PC-9 (cell line): ENCODE measurements at regions not wholly inside any gene's neighbourhood (a gene's known extent, or its start where the extent isn't known, plus 50 kb on each side); places are given as distances from the start of the nearest gene placed in this dataset.

Experiments
- BruUV-seq: library from RNA; stranded (reverse); fragments of 400-500 nt; replicated peaks from 2 replicates; lab custom pipeline; 2021; lab: Mats Ljungman, UMichigan
- CTCF ChIA-PET: fragments of 300-600 bp; sonication (Branson Sonifier 250); formaldehyde crosslinking; loops from one replicate; lab custom pipeline; 2022; ENCODE audit warnings: antibody characterized with exemption; lab: Charles Lee
- POLR2A ChIA-PET: fragments of 300-600 bp; sonication (Branson Sonifier 250); formaldehyde crosslinking; loops from one replicate; lab custom pipeline; 2022; ENCODE audit warnings: antibody characterized with exemption; ENCODE audit not compliant: unreplicated experiment; lab: Charles Lee
- DNase-seq, 2 experiments: peaks; one replicate each; pipeline versions ENCODE4 v3.0.0 to v3.0.0-alpha.2; 2015 to 2022; ENCODE audit warnings: mixed read lengths in 1 of 2
- H2AFZ ChIP-seq: fragments of 200-600 bp; sonication (generic); 2 replicates; pipeline ENCODE4 v1.8.1; 2017; ENCODE audit warnings: antibody characterized with exemption
- H3F3A ChIP-seq: fragments of 200-600 bp; sonication (generic); 2 replicates; pipeline ENCODE4 v1.8.1; 2017; ENCODE audit warnings: antibody characterized with exemption, mild to moderate bottlenecking, low read depth; ENCODE audit not compliant: insufficient read depth
- H3K27ac ChIP-seq: fragments of 200-600 bp; sonication (generic); 2 replicates; pipeline ENCODE4 v1.6.1; 2016; ENCODE audit warnings: mixed run types
- H3K27me3 ChIP-seq: fragments of 200-600 bp; sonication (generic); 2 replicates; pipeline ENCODE4 v1.6.1; 2016; ENCODE audit warnings: low read depth, mixed run types; ENCODE audit not compliant: insufficient read depth
- H3K36me3 ChIP-seq: fragments of 200-600 bp; sonication (generic); 2 replicates; pipeline ENCODE4 v1.6.1; 2016; ENCODE audit warnings: low read depth, mixed run types
- H3K4me1 ChIP-seq: fragments of 200-600 bp; sonication (generic); replicated peaks from 2 replicates; pipeline ENCODE4 v1.6.1; 2016; ENCODE audit warnings: mixed run types; ENCODE audit not compliant: insufficient read depth
- H3K4me2 ChIP-seq: fragments of 200-600 bp; sonication (generic); 2 replicates; pipeline ENCODE4 v1.6.1; 2017; ENCODE audit warnings: mixed run types
- H3K4me3 ChIP-seq: fragments of 200-600 bp; sonication (generic); 2 replicates; pipeline ENCODE4 v1.6.1; 2016; ENCODE audit warnings: mixed run types
- H3K79me2 ChIP-seq: fragments of 200-600 bp; sonication (generic); 2 replicates; pipeline ENCODE4 v1.6.1; 2017; ENCODE audit warnings: low read depth, mixed run types
- H3K9me2 ChIP-seq: fragments of 200-600 bp; sonication (generic); 2 replicates; pipeline ENCODE4 v1.8.1; 2017; ENCODE audit warnings: mild to moderate bottlenecking; ENCODE audit not compliant: insufficient read depth
- H3K9me3 ChIP-seq: fragments of 200-600 bp; sonication (generic); 2 replicates; pipeline ENCODE4 v1.8.1; 2016; ENCODE audit warnings: low read depth; ENCODE audit not compliant: insufficient read depth
- H4K20me1 ChIP-seq: fragments of 200-600 bp; sonication (generic); 2 replicates; pipeline ENCODE4 v1.8.1; 2017; ENCODE audit not compliant: insufficient read depth
- EZH2 ChIP-seq: fragments of 200-600 bp; sonication (generic); IDR thresholded peaks from 2 replicates; pipeline ENCODE4 v1.8.0; 2017; ENCODE audit warnings: antibody characterized with exemption, low read depth
- intact Hi-C: fragments of 100-400 bp; cut with micrococcal nuclease; formaldehyde crosslinking; loops from one replicate; pipeline ENCODE4 v1.10.0; 2022; ENCODE audit not compliant: unreplicated experiment
- TF ChIP-seq, protein P1 (sequence below): fragments of 200-600 bp; sonication (generic); conservative IDR thresholded peaks from 2 replicates; pipeline ENCODE4 v1.6.1; 2017; ENCODE audit warnings: mixed run types, antibody characterized with exemption, mild to moderate bottlenecking, moderate library complexity

DNA sequence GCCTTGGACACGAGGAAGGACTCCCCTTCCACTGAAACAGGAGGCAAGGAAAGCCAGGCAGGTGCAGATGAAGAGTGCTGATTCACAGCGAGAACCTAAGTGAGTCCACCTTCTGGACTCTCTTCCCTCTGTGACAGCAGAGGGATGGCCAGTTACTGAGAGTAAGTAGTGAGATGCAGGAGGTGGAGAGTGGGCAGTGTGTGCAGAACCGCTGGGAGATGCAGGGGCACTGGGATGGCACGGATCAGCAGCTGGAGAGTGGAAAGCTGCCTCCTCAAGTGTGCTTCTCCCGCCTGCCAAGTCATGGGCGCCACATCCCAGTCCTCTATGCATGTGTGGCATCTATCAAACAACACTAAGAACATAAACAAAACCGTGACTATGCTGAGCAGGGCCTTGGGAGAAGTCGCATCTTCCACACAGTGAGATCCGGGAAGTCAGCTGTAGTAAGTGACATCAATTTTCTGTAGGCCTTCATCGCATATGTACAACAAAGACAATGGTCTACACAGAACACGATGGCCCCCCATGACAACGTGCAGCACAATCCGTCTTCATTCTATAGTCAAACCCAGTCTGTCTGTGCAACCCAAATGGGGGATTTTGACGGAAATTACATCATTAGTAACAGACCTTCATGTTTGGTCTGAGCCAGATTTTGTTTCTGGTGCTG, 217.4 kb upstream of the KLF14 start:
- CTCF ChIA-PET, result interaction anchor here (0.6 kb wide), 1 partner anchor 56 kb away, joined by 3 read pairs; no protein-coding TSS in a partner anchor
- H3K4me1 ChIP-seq, result peaks cover 15% of the 10 kb centered on the region; the same call in 1 of the 2 replicates
- peaks cover 9% of the 10 kb centered on the region for H3F3A ChIP-seq
- peaks cover 30% of the 10 kb centered on the region for H3K36me3 ChIP-seq
- intact Hi-C loops, result no loop called here
- H3K4me2 ChIP-seq, result no peak overlapping the region
- no peaks in the 10 kb centered on the region for H4K20me1 ChIP-seq
- no peak overlapping the region for H2AFZ ChIP-seq
- DNase-seq, result no peak
- no peaks in the 10 kb centered on the region for H3K27me3 ChIP-seq
- H3K9me2 ChIP-seq, result no peaks in the 10 kb centered on the region
- TF ChIP-seq EZH2, result no peak
- TF ChIP-seq, protein P1, sequence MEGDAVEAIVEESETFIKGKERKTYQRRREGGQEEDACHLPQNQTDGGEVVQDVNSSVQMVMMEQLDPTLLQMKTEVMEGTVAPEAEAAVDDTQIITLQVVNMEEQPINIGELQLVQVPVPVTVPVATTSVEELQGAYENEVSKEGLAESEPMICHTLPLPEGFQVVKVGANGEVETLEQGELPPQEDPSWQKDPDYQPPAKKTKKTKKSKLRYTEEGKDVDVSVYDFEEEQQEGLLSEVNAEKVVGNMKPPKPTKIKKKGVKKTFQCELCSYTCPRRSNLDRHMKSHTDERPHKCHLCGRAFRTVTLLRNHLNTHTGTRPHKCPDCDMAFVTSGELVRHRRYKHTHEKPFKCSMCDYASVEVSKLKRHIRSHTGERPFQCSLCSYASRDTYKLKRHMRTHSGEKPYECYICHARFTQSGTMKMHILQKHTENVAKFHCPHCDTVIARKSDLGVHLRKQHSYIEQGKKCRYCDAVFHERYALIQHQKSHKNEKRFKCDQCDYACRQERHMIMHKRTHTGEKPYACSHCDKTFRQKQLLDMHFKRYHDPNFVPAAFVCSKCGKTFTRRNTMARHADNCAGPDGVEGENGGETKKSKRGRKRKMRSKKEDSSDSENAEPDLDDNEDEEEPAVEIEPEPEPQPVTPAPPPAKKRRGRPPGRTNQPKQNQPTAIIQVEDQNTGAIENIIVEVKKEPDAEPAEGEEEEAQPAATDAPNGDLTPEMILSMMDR, result no peak
- no TSS peak for BruUV-seq
- H3K27ac ChIP-seq, result no peak overlapping the region
- no peak overlapping the region for H3K4me3 ChIP-seq
- H3K9me3 ChIP-seq, result no peaks in the 10 kb centered on the region
- POLR2A ChIA-PET, result no interaction called here
- H3K79me2 ChIP-seq, result peaks cover 82% of the 10 kb centered on the region

DNA sequence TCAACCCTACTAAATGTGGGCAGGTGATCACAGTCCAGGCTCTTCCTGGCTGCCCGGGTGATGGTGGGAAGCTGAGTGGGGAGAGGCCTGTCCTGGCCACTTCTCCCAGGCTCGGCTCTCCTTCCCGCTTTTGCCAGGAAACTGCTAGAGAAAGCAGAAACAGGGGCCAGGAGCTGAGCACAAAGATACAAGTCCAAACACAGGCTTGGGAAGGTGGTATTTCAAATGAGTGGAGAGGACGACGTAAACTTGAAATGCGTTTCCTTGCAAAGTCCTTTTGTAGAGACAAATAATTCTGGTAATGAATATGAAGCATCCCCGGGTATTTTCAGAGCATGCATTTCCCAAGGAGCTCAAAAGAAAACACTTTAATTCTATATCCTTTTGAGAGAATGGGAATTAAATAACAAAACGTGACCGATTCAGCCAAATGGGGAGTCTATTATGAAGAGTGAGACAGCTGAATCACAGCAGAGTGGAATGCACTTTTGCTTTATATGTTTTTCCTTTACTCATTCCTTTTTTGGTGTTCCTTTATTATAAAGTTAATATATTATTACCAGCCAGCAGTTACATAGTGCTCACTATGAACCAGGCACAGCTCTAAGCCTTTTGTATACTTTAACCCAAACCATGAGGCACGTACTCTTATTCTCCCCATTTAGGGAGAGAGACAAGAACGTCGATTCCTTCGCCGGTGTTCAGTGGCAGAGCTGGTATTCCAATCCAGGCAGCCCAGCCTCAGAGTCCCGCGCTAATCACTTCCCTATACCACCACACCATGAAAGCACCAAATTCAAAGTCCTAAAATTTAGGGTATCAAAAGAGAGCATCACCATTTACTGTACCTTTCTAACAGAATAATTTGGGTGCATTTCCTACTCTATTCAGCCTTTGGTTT, 218.2 kb upstream of the KLF14 start:
- CTCF ChIA-PET, result no interaction called here
- no TSS peak for BruUV-seq
- H3K27ac ChIP-seq, result no peak overlapping the region; the same call in 1 of the 2 replicates

GRCh38 chr7:130953196-130953595, 219.2 kb upstream of the KLF14 start:
- H3K4me1 ChIP-seq, result 0 out of 2 replicates have a peak, but pooled peaks cover under 1% of the 10 kb centered on the region
- CTCF ChIA-PET, result no interaction called here
- H3K27ac ChIP-seq, result no peak overlapping the region; the same call in 1 of the 2 replicates

More for the DNA sequence above, 218.2 kb upstream of the KLF14 start:
- no peak overlapping the region for H2AFZ ChIP-seq
- intact Hi-C loops, result no loop called here
- H4K20me1 ChIP-seq, result no peaks in the 10 kb centered on the region
- no peak overlapping the region for H3K4me2 ChIP-seq
- peaks cover 82% of the 10 kb centered on the region for H3K79me2 ChIP-seq
- no peak overlapping the region for H3K4me3 ChIP-seq
- no peak for DNase-seq
- H3K27me3 ChIP-seq, result no peaks in the 10 kb centered on the region
- POLR2A ChIA-PET, result interaction anchor here (0.8 kb wide), 1 partner anchor 678 kb away, joined by 13 read pairs; no protein-coding TSS in a partner anchor
- peaks cover 32% of the 10 kb centered on the region for H3K36me3 ChIP-seq
- no peaks in the 10 kb centered on the region for H3K9me3 ChIP-seq
- 0 out of 2 replicates have a peak, but pooled peaks cover 8% of the 10 kb centered on the region for H3K4me1 ChIP-seq
- H3K9me2 ChIP-seq, result no peaks in the 10 kb centered on the region
- TF ChIP-seq EZH2, result no peak
- TF ChIP-seq, protein P1, result no peak
- peaks cover 9% of the 10 kb centered on the region for H3F3A ChIP-seq

More at GRCh38 chr7:130953196-130953595, 219.2 kb upstream of the KLF14 start:
- POLR2A ChIA-PET, result no interaction called here
- no peaks in the 10 kb centered on the region for H3K27me3 ChIP-seq
- H3F3A ChIP-seq, result peaks cover 9% of the 10 kb centered on the region
- no peaks in the 10 kb centered on the region for H3K9me2 ChIP-seq
- BruUV-seq, result no TSS peak
- H3K36me3 ChIP-seq, result peaks cover 39% of the 10 kb centered on the region
- intact Hi-C loops, result no loop called here
- H3K79me2 ChIP-seq, result peaks cover 83% of the 10 kb centered on the region
- no peak overlapping the region for H3K4me2 ChIP-seq
- H3K9me3 ChIP-seq, result no peaks in the 10 kb centered on the region
- H2AFZ ChIP-seq, result no peak overlapping the region
- H4K20me1 ChIP-seq, result no peaks in the 10 kb centered on the region
- no peak for TF ChIP-seq EZH2
- TF ChIP-seq, protein P1, result no peak
- no peak overlapping the region for H3K4me3 ChIP-seq
- DNase-seq, result no peak
